ENCODE measurements at regions not wholly inside any gene's neighbourhood (a gene's known extent, or its start where the extent isn't known, plus 50 kb on each side); places are given as distances from the start of the nearest gene placed in this dataset.

- H3K36me3 Mint-ChIP-seq (ENCODE audit: insufficient read depth) = no peaks in the 10 kb centered on the region
- no peak overlapping the region for H3K4me3 Mint-ChIP-seq
- ATAC-seq (replicated peaks) = no peak
- no peak overlapping the region for H3K27ac Mint-ChIP-seq
- DNase-seq = no peak
- no peaks in the 10 kb centered on the region for H3K27me3 Mint-ChIP-seq
- peaks cover 5 to 16% of the 10 kb centered on the region in 2 donors for H3K9me3 Mint-ChIP-seq
- H3K4me1 Mint-ChIP-seq (ENCODE audit: low read depth in 2 of 2) = no peaks in the 10 kb centered on the region
Measured at GRCh38 chr5:117296872-117297271, 722.2 kb upstream of the SEMA6A start.

DNA sequence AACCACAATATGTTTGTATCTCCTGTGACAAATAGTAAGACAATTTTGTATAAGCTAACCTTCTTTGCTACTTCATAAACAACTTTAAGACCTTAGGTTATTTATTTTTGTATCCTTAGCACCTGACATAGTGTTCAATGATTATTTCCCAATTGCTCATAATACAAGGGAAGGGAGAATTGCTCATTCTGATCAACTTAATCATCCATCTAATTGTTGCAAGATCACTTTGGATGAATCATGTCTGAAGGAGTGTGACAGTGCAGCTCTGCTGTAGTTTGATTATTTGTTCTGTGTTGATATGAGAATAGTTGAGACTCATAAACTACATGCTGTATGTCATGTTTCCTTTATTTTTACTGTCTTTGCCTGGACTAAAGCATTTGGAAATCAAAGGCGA is 721.3 kb upstream of the SEMA6A start:
- no peak for DNase-seq
- Mint-ChIP-seq H3K27me3 (no peaks in the 10 kb centered on the region), H3K27ac (no peak overlapping the region), H3K9me3 (peaks cover 6 to 16% of the 10 kb centered on the region in 2 donors), H3K36me3 (ENCODE audit: insufficient read depth) (no peaks in the 10 kb centered on the region), H3K4me1 (ENCODE audit: low read depth in 2 of 2) (no peaks in the 10 kb centered on the region), H3K4me3 (no peak overlapping the region)
- ATAC-seq (replicated peaks) = no peak

- Mint-ChIP-seq H3K27me3 (no peaks in the 10 kb centered on the region), H3K36me3 (ENCODE audit: insufficient read depth) (no peaks in the 10 kb centered on the region), H3K9me3 (peaks cover 0 to 3% of the 10 kb centered on the region in 2 donors), H3K4me3 (no peak overlapping the region), H3K4me1 (ENCODE audit: low read depth in 2 of 2) (no peaks in the 10 kb centered on the region), H3K27ac (no peak overlapping the region)
- ATAC-seq (replicated peaks) (no peak), DNase-seq (no peak)
Measured at GRCh38 chr5:117286813-117287212, 712.2 kb upstream of the SEMA6A start.

DNA sequence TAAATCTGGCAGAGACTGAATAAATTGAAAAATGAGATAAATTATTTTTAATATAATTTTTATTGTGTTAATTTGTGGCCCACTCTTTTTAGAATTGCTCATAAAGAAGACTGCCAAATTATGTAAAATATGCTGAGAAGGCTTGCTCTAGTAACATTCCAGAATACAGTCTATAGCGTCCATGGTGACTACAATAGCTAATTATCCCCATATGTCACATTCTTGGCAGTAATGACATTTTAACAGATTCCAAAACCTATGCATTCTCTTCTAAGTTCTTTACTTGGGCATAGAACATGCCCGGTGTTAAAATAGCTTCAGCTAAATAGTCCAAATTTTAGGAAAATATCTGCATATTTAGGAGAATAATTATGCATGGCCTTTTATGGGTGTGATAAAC is 697.0 kb upstream of the SEMA6A start:
- Mint-ChIP-seq H3K36me3 (ENCODE audit: insufficient read depth) (no peaks in the 10 kb centered on the region), H3K27ac (no peak overlapping the region), H3K9me3 (peaks cover under 1 to 3% of the 10 kb centered on the region in 2 donors), H3K4me3 (no peak overlapping the region), H3K27me3 (no peaks in the 10 kb centered on the region), H3K4me1 (ENCODE audit: low read depth in 2 of 2) (no peaks in the 10 kb centered on the region)
- DNase-seq (no peak), ATAC-seq (replicated peaks) (no peak)

GRCh38 chr5:117266280-117266679 is 691.7 kb upstream of the SEMA6A start:
- H3K36me3 Mint-ChIP-seq (ENCODE audit: insufficient read depth) = no peaks in the 10 kb centered on the region
- no peak overlapping the region for H3K4me3 Mint-ChIP-seq
- peaks cover 0 to 5% of the 10 kb centered on the region in 2 donors for H3K9me3 Mint-ChIP-seq
- no peaks in the 10 kb centered on the region for H3K4me1 Mint-ChIP-seq (ENCODE audit: low read depth in 2 of 2)
- no peaks in the 10 kb centered on the region for H3K27me3 Mint-ChIP-seq
- DNase-seq (no peak), ATAC-seq (replicated peaks) (no peak)
- no peak overlapping the region for H3K27ac Mint-ChIP-seq

DNA sequence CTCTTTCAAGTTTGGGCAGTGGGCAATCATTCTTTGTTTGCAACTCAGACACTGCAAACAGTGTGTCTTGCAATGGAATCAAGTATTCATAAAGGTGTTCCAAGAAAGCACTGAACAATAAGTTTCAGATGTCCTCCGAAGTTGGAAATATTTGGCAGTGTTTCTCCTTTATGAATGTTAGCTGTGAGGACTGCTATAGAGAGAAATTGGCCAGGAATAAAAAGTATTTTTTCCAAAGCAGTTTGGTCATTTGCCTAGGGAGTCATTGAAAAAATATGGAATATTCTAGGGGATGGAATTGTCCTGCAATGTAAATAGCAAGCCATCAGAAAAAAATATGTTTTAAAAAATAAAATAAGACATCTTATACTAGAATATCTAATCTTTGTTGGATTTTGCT is 688.6 kb upstream of the SEMA6A start:
- no peaks in the 10 kb centered on the region for H3K4me1 Mint-ChIP-seq (ENCODE audit: low read depth in 2 of 2)
- H3K9me3 Mint-ChIP-seq = peaks cover 0 to 9% of the 10 kb centered on the region in 2 donors
- no peak overlapping the region for H3K27ac Mint-ChIP-seq
- H3K36me3 Mint-ChIP-seq (ENCODE audit: insufficient read depth) = no peaks in the 10 kb centered on the region
- DNase-seq (no peak), ATAC-seq (replicated peaks) (no peak)
- H3K27me3 Mint-ChIP-seq = no peaks in the 10 kb centered on the region
- H3K4me3 Mint-ChIP-seq = no peak overlapping the region

GRCh38 chr5:117262572-117263131 is 688.0 kb upstream of the SEMA6A start:
- peaks cover 0 to 9% of the 10 kb centered on the region in 2 donors for H3K9me3 Mint-ChIP-seq
- H3K4me1 Mint-ChIP-seq (ENCODE audit: low read depth in 2 of 2) = no peaks in the 10 kb centered on the region
- no peak for DNase-seq
- no peaks in the 10 kb centered on the region for H3K27me3 Mint-ChIP-seq
- no peak overlapping the region for H3K4me3 Mint-ChIP-seq
- ATAC-seq (replicated peaks) = no peak
- H3K27ac Mint-ChIP-seq = no peak overlapping the region
- no peaks in the 10 kb centered on the region for H3K36me3 Mint-ChIP-seq (ENCODE audit: insufficient read depth)

GRCh38 chr5:117261948-117262571 is 687.4 kb upstream of the SEMA6A start:
- Mint-ChIP-seq H3K9me3 (peaks cover 0 to 9% of the 10 kb centered on the region in 2 donors), H3K4me3 (no peak overlapping the region), H3K36me3 (ENCODE audit: insufficient read depth) (no peaks in the 10 kb centered on the region), H3K4me1 (ENCODE audit: low read depth in 2 of 2) (no peaks in the 10 kb centered on the region), H3K27ac (no peak overlapping the region), H3K27me3 (no peaks in the 10 kb centered on the region)
- no peak for DNase-seq
- ATAC-seq (replicated peaks) = no peak

GRCh38 chr5:117255211-117256027 is 680.8 kb upstream of the SEMA6A start:
- no peak overlapping the region for H3K27ac Mint-ChIP-seq
- no peaks in the 10 kb centered on the region for H3K27me3 Mint-ChIP-seq
- no peaks in the 10 kb centered on the region for H3K4me1 Mint-ChIP-seq (ENCODE audit: low read depth in 2 of 2)
- H3K4me3 Mint-ChIP-seq = no peak overlapping the region
- DNase-seq (no peak), ATAC-seq (replicated peaks) (no peak)
- no peaks in the 10 kb centered on the region for H3K36me3 Mint-ChIP-seq (ENCODE audit: insufficient read depth)
- H3K9me3 Mint-ChIP-seq = peaks cover 0 to 3% of the 10 kb centered on the region in 2 donors

GRCh38 chr5:117252566-117252965 is 677.9 kb upstream of the SEMA6A start:
- Mint-ChIP-seq H3K36me3 (ENCODE audit: insufficient read depth) (no peaks in the 10 kb centered on the region), H3K4me3 (no peak overlapping the region), H3K27ac (no peak overlapping the region), H3K27me3 (no peaks in the 10 kb centered on the region), H3K9me3 (no peaks in the 10 kb centered on the region), H3K4me1 (ENCODE audit: low read depth in 2 of 2) (no peaks in the 10 kb centered on the region)
- ATAC-seq (replicated peaks) (no peak), DNase-seq (no peak)

- no peaks in the 10 kb centered on the region for H3K27me3 Mint-ChIP-seq
- ATAC-seq (replicated peaks) (no peak), DNase-seq (no peak)
- no peak overlapping the region for H3K4me3 Mint-ChIP-seq
- H3K9me3 Mint-ChIP-seq = no peaks in the 10 kb centered on the region
- H3K27ac Mint-ChIP-seq = no peak overlapping the region
- no peaks in the 10 kb centered on the region for H3K4me1 Mint-ChIP-seq (ENCODE audit: low read depth in 2 of 2)
- H3K36me3 Mint-ChIP-seq (ENCODE audit: insufficient read depth) = no peaks in the 10 kb centered on the region
Measured at GRCh38 chr5:117249086-117249815, 674.6 kb upstream of the SEMA6A start.

DNA sequence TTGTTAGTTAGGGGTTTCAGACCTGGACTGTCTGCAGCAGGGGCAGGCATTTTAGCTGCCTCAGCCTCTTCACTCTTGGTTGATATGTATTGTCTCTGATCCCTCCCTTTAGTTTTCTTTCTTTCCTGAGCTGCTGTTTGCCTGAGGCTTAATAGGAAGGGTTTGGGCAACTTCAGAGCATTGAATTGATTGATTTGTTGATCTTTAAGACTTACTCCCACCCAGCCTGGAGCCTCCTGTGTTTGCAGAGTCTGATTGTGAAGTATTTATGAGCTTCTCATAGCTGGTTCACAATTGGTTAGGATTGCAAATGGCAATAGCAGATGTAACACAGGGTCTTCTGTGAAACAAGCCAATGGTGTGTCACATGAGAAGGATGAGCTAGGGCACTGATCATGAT is 671.8 kb upstream of the SEMA6A start:
- no peak for DNase-seq
- Mint-ChIP-seq H3K4me1 (ENCODE audit: low read depth in 2 of 2) (no peaks in the 10 kb centered on the region), H3K27ac (no peak overlapping the region), H3K36me3 (ENCODE audit: insufficient read depth) (no peaks in the 10 kb centered on the region), H3K27me3 (no peaks in the 10 kb centered on the region), H3K4me3 (no peak overlapping the region), H3K9me3 (peaks cover 0 to 4% of the 10 kb centered on the region in 2 donors)
- ATAC-seq (replicated peaks) = no peak

- no peak overlapping the region for H3K4me3 Mint-ChIP-seq
- no peaks in the 10 kb centered on the region for H3K4me1 Mint-ChIP-seq (ENCODE audit: low read depth in 2 of 2)
- DNase-seq (no peak), ATAC-seq (replicated peaks) (no peak)
- no peaks in the 10 kb centered on the region for H3K36me3 Mint-ChIP-seq (ENCODE audit: insufficient read depth)
- no peak overlapping the region for H3K27ac Mint-ChIP-seq
- H3K9me3 Mint-ChIP-seq = peaks cover 0 to 8% of the 10 kb centered on the region in 2 donors
- H3K27me3 Mint-ChIP-seq = no peaks in the 10 kb centered on the region
Measured at GRCh38 chr5:117245130-117245529, 670.5 kb upstream of the SEMA6A start.
